IMR-90 (cell line): ENCODE measurements at regions not wholly inside any gene's neighbourhood (a gene's known extent, or its start where the extent isn't known, plus 50 kb on each side); places are given as distances from the start of the nearest gene placed in this dataset.

Experiments
- ATAC-seq: fragments of 200-7000 bp; cut with Tn5 transposase; 2 replicates; pipeline ENCODE4 v1.9.1; 2020; ENCODE audit warnings: low read depth, mild to moderate bottlenecking, moderate library complexity
- BruUV-seq: library from RNA; stranded (reverse); fragments of 400-500 nt; replicated peaks from 2 replicates; lab custom pipeline; 2021; lab: Mats Ljungman, UMichigan
- CTCF ChIA-PET: fragments of 300-600 bp; formaldehyde crosslinking; extraction: SDS; loops from one replicate; lab custom pipeline; 2021; ENCODE audit warnings: antibody characterized with exemption; lab: Yijun Ruan, JAX
- POLR2A ChIA-PET: fragments of 300-600 bp; sonication (Branson Sonifier 250); formaldehyde crosslinking; loops from one replicate; lab custom pipeline; 2022; ENCODE audit warnings: antibody characterized with exemption; ENCODE audit not compliant: unreplicated experiment; lab: Charles Lee
- DNase-seq: peaks from one replicate; pipeline ENCODE4 v3.0.0; 2013
- H2AFZ ChIP-seq: replicated peaks from 2 replicates; pipeline ENCODE3; 2013; ENCODE audit warnings: low read length, mild to moderate bottlenecking; ENCODE audit not compliant: poor library complexity
- H2AK5ac ChIP-seq: 2 replicates; pipeline ENCODE4 v1.6.1; 2013; ENCODE audit warnings: low read depth, low read length, inconsistent platforms
- H2AK9ac ChIP-seq: replicated peaks from 2 replicates; pipeline ENCODE3; 2013; ENCODE audit warnings: mild to moderate bottlenecking, low read depth, low read length, moderate library complexity; ENCODE audit not compliant: poor library complexity
- H2BK120ac ChIP-seq: 2 replicates; pipeline ENCODE4 v1.6.1; 2013; ENCODE audit warnings: low read depth, low read length, inconsistent platforms
- H2BK15ac ChIP-seq: 3 replicates; pipeline ENCODE4 v1.6.1; 2013; ENCODE audit warnings: low read depth, low read length, inconsistent platforms
- H2BK20ac ChIP-seq: 2 replicates; pipeline ENCODE4 v1.6.1; 2013; ENCODE audit warnings: low read depth, mild to moderate bottlenecking, inconsistent platforms, low read length, moderate library complexity
- H2BK5ac ChIP-seq: 2 replicates; pipeline ENCODE4 v1.6.1; 2013; ENCODE audit warnings: mild to moderate bottlenecking, low read depth, low read length, inconsistent platforms; ENCODE audit not compliant: poor library complexity, severe bottlenecking
- H3K14ac ChIP-seq: replicated peaks from 2 replicates; pipeline ENCODE4 v1.6.1; 2013; ENCODE audit warnings: low read depth, low read length, inconsistent platforms
- H3K18ac ChIP-seq: 2 replicates; pipeline ENCODE4 v1.6.1; 2013; ENCODE audit warnings: low read depth, low read length, control low read depth
- H3K23ac ChIP-seq: 2 replicates; pipeline ENCODE4 v1.6.1; 2013; ENCODE audit warnings: low read depth, low read length, inconsistent platforms
- H3K27ac ChIP-seq: 2 replicates; pipeline ENCODE4 v1.5.1; 2013; ENCODE audit warnings: mild to moderate bottlenecking, control low read depth, low read length; ENCODE audit not compliant: insufficient read depth
- H3K27me3 ChIP-seq: 2 replicates; pipeline ENCODE4 v1.6.1; 2013; ENCODE audit warnings: low read length; ENCODE audit not compliant: control insufficient read depth, insufficient read depth
- H3K36me3 ChIP-seq: 2 replicates; pipeline ENCODE4 v1.6.1; 2013; ENCODE audit warnings: low read length, mixed read lengths; ENCODE audit not compliant: control insufficient read depth, insufficient read depth
- H3K4ac ChIP-seq: 2 replicates; pipeline ENCODE4 v1.6.1; 2013; ENCODE audit warnings: low read depth, low read length, inconsistent platforms
- H3K4me1 ChIP-seq: 2 replicates; pipeline ENCODE4 v1.6.1; 2013; ENCODE audit warnings: low read length, mixed read lengths; ENCODE audit not compliant: control insufficient read depth, insufficient read depth
- H3K4me2 ChIP-seq: 2 replicates; pipeline ENCODE4 v1.6.1; 2013; ENCODE audit warnings: low read depth, mild to moderate bottlenecking, control low read depth, low read length, moderate library complexity
- H3K4me3 ChIP-seq: 2 replicates; pipeline ENCODE4 v1.5.1; 2013; ENCODE audit warnings: low read depth, mild to moderate bottlenecking, control low read depth, low read length, moderate library complexity; ENCODE audit not compliant: insufficient read depth
- H3K56ac ChIP-seq: 2 replicates; pipeline ENCODE4 v1.6.1; 2013; ENCODE audit warnings: low read length, inconsistent platforms; ENCODE audit not compliant: insufficient read depth; ENCODE audit errors: extremely low read depth
- H3K79me1 ChIP-seq, 2 experiments: 2 replicates each; pipeline ENCODE4 v1.6.1; 2013; ENCODE audit warnings: low read length in 2 of 2, inconsistent platforms in 1 of 2, low read depth in 1 of 2
- H3K9ac ChIP-seq: 2 replicates; pipeline ENCODE4 v1.6.1; 2013; ENCODE audit warnings: low read depth, low read length, control low read depth
- H3K9me1 ChIP-seq: 2 replicates; pipeline ENCODE4 v1.6.1; 2013; ENCODE audit warnings: low read length, inconsistent platforms; ENCODE audit not compliant: insufficient read depth
- H3K9me3 ChIP-seq: 2 replicates; pipeline ENCODE4 v1.6.1; 2013; ENCODE audit warnings: low read length; ENCODE audit not compliant: control insufficient read depth, insufficient read depth
- H4K20me1 ChIP-seq: 2 replicates; pipeline ENCODE4 v1.6.1; 2013; ENCODE audit warnings: low read length, inconsistent platforms; ENCODE audit not compliant: insufficient read depth
- H4K5ac ChIP-seq: 2 replicates; pipeline ENCODE4 v1.6.1; 2013; ENCODE audit warnings: mild to moderate bottlenecking, low read depth, low read length, control low read depth
- H4K8ac ChIP-seq, 2 experiments: 2 replicates each; pipeline ENCODE4 v1.6.1; 2013; ENCODE audit warnings: low read depth in 2 of 2, low read length in 2 of 2, control low read depth in 1 of 2, inconsistent platforms in 1 of 2
- H4K91ac ChIP-seq: 2 replicates; pipeline ENCODE4 v1.6.1; 2013; ENCODE audit warnings: low read depth, low read length, inconsistent platforms; ENCODE audit not compliant: insufficient read depth
- BHLHE40 ChIP-seq: fragments of 150-350 bp; IDR thresholded peaks from 2 replicates; pipeline ENCODE4 v1.6.1; 2016; ENCODE audit warnings: mild to moderate bottlenecking, low read depth, low read length
- CEBPB ChIP-seq: IDR thresholded peaks from 2 replicates; pipeline ENCODE4 v1.6.1; 2012; ENCODE audit warnings: low read depth, low read length, improper control_type of control experiment
- CHD1 ChIP-seq: IDR thresholded peaks from 2 replicates; pipeline ENCODE4 v1.6.1; 2012; ENCODE audit warnings: low read depth, low read length, improper control_type of control experiment
- CTCF ChIP-seq: conservative IDR thresholded peaks from 2 replicates; pipeline ENCODE4 v1.5.1; 2012; ENCODE audit warnings: mild to moderate bottlenecking, low read depth, low read length, improper control_type of control experiment
- ELK1 ChIP-seq: fragments of 150-350 bp; IDR thresholded peaks from 2 replicates; pipeline ENCODE4 v1.6.1; 2016; ENCODE audit warnings: low read depth, mild to moderate bottlenecking, low read length, moderate library complexity, borderline replicate concordance
- FOS ChIP-seq: fragments of 150-350 bp; IDR thresholded peaks from 2 replicates; pipeline ENCODE4 v1.6.1; 2016; ENCODE audit warnings: low read depth, low read length
- MAFK ChIP-seq: IDR thresholded peaks from 2 replicates; pipeline ENCODE4 v1.6.1; 2012; ENCODE audit warnings: low read depth, low read length, improper control_type of control experiment
- MAZ ChIP-seq: IDR thresholded peaks from 2 replicates; pipeline ENCODE4 v1.6.1; 2012; ENCODE audit warnings: low read depth, mild to moderate bottlenecking, low read length, improper control_type of control experiment, moderate library complexity, borderline replicate concordance
- MXI1 ChIP-seq: IDR thresholded peaks from 2 replicates; pipeline ENCODE4 v1.6.1; 2012; ENCODE audit warnings: low read depth, mild to moderate bottlenecking, low read length, moderate library complexity, borderline replicate concordance
- NFE2L2 ChIP-seq: fragments of 150-350 bp; IDR thresholded peaks from 2 replicates; pipeline ENCODE4 v1.6.1; 2016; ENCODE audit warnings: low read depth, mild to moderate bottlenecking, low read length
- POLR2A ChIP-seq: IDR thresholded peaks from 2 replicates; pipeline ENCODE4 v1.6.1; 2012; ENCODE audit warnings: mild to moderate bottlenecking, low read depth, low read length
- RAD21 ChIP-seq: IDR thresholded peaks from 2 replicates; pipeline ENCODE4 v1.6.1; 2012; ENCODE audit warnings: low read length, improper control_type of control experiment
- RCOR1 ChIP-seq: IDR thresholded peaks from 2 replicates; pipeline ENCODE4 v1.6.1; 2012; ENCODE audit warnings: mild to moderate bottlenecking, low read length, improper control_type of control experiment; ENCODE audit not compliant: insufficient replicate concordance
- RFX5 ChIP-seq: IDR thresholded peaks from 2 replicates; pipeline ENCODE4 v1.8.0; 2012; ENCODE audit warnings: low read depth, mild to moderate bottlenecking, low read length, moderate library complexity
- SMC3 ChIP-seq: fragments of 150-350 bp; IDR thresholded peaks from 2 replicates; pipeline ENCODE4 v1.6.1; 2016; ENCODE audit warnings: low read depth, mild to moderate bottlenecking, antibody characterized with exemption, low read length, moderate library complexity
- USF2 ChIP-seq: fragments of 150-350 bp; IDR thresholded peaks from 2 replicates; pipeline ENCODE4 v1.6.1; 2017; ENCODE audit warnings: mild to moderate bottlenecking, antibody characterized with exemption, low read length, low read depth
- dilution Hi-C: fragments of 300-500 bp; cut with HindIII; formaldehyde crosslinking; loops from one replicate; pipeline ENCODE4 v1.14.3; 2018; ENCODE audit warnings: low sequenced_read_pairs; ENCODE audit not compliant: unreplicated experiment
- in situ Hi-C: fragments of 300-500 bp; cut with MboI; formaldehyde crosslinking; loops from 3 replicates; pipeline ENCODE4 v1.14.3; 2019; ENCODE audit warnings: low sequenced_read_pairs, inconsistent platforms, mixed read lengths
- intact Hi-C: fragments of 100-400 bp; cut with micrococcal nuclease; formaldehyde crosslinking; loops from 2 replicates; pipeline ENCODE4 v1.10.0; 2022

- Histone ChIP-seq H2BK15ac (no peak overlapping the region), H2BK120ac (no peak overlapping the region), H2BK5ac (no peak overlapping the region), H2AK5ac (no peak overlapping the region), H2AFZ (no peak overlapping the region), H3K27ac (no peak overlapping the region), H2BK20ac (no peak overlapping the region), H3K9ac (no peak overlapping the region), H2AK9ac (no peak overlapping the region), H3K36me3 (no peaks in the 10 kb centered on the region), H3K18ac (no peak overlapping the region), H3K79me1 (no peaks in the 10 kb centered on the region), H4K5ac (no peak overlapping the region), H3K14ac (0 out of 2 replicates have a peak overlapping the region, but pooled peaks have one; percentile 21), H3K4me3 (no peak overlapping the region), H3K4me2 (no peak overlapping the region), H4K91ac (no peak overlapping the region), H3K4me1 (peaks cover 2% of the 10 kb centered on the region; the same call in 1 of the 2 replicates), H3K27me3 (no peaks in the 10 kb centered on the region), H3K9me1 (no peaks in the 10 kb centered on the region), H3K56ac (no peak overlapping the region), H4K20me1 (no peaks in the 10 kb centered on the region), H3K9me3 (peaks cover 3% of the 10 kb centered on the region), H3K23ac (no peak overlapping the region), H3K4ac (no peak overlapping the region), H4K8ac (no peak overlapping the region)
- intact Hi-C loops (loop anchor here (5.0 to 10.0 kb wide), 2 partner anchors 498 to 1211 kb away; no protein-coding TSS in a partner anchor), in situ Hi-C loops (no loop called here), dilution Hi-C loops (no loop called here)
- ATAC-seq: peak; percentile 76
- ChIA-PET POLR2A (no interaction called here), CTCF (no interaction called here)
- no peak for DNase-seq
- TF ChIP-seq FOS (no peak), SMC3 (no peak), POLR2A (no peak), CTCF (no peak), USF2 (no peak), RFX5 (no peak), RCOR1 (no peak), MXI1 (no peak), CEBPB (no peak), BHLHE40 (no peak), MAFK (no peak), MAZ (no peak), ELK1 (no peak), RAD21 (no peak), CHD1 (no peak), NFE2L2 (no peak)
- no TSS peak for BruUV-seq
Measured at GRCh38 chr17:14805348-14805747, 459.8 kb downstream of the PMP22 start.
